Smooth muscle cell of the brain vasculature (primary cell): ENCODE measurements at regions not wholly inside any gene's neighbourhood (a gene's known extent, or its start where the extent isn't known, plus 50 kb on each side); places are given as distances from the start of the nearest gene placed in this dataset.
A peak's percentile ranks its signal among the peaks of the same experiment; 100 is the strongest.
"Not testable (repeated sequence)": the region's sequence is repeated elsewhere in the genome, so short reads cannot be mapped to it uniquely, and the experiment has no call there.

Experiments used
- DNase-seq: peaks from one replicate; pipeline ENCODE4 v3.0.0-alpha.2; 2012; ENCODE audit warnings: low read depth, low spot score

DNA sequence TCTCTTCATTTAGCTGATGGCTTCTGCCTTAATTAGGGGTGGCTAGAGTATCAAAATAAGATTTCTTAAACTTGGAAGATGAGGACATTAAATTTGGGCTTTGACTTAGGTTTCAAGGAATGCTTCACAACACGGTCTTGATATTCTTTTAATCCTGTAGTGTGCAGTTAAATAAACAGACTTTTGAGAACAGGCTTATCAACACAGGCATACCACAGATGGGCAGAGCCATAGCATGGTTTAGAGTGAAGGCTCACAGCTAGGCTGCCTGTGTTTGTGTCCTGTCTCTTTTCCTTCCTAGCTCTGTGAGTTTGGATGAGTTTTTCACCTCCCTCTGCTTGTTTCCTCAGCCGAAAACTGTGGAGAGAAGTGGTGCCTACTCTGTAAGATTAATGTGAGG is 102.3 kb upstream of the IPO9 start:
- no peak for DNase-seq

DNA sequence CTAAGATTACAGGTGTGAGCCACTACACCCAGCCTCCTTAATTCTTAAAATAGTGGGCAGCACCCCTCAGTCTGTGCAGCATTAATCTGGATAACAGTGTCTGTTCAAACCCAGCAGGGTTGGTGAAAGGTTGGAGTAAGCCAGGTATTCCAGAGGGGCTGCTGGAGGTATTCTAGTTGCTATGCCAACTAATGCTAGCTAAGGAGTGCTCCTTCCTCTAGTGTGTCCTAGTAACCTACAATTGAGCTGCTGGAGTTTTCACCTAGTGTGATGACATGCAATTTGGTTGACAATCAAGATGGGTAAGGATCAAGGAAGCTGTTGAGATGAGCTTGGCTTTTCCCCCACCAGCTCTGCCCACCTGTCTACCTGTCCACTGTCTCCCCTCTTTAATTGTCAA is 100.2 kb upstream of the IPO9 start:
- DNase-seq: no peak

DNA sequence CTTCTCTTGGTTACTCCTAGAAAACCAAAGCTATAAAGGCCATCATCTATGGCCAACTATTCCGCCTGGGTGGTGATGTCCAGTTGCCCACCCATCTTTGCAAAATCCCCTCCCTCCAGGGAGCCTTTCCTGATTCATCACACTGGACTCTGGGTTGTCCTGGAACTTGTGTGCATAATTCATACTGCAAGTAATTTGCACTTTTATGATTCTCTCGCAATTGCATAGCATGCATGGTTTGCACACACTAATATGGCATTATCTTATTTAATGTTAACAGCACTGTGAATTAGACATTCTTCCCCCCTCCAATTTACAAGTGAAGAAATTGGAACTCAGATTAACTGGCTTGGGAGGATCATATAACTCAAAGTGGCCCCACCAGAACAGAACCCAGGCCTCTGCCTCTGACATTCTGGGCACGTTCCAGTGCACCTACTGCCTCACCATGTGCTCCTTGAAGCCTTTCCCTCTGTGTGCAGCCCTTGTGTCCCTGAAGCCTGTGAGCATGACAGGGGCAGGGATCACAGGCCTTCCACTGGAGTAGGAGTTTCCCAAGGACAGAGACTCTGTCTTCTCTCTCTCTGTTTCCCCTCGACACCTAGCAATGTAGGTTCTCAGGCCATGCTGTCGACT is 98.9 kb upstream of the IPO9 start:
- no peak for DNase-seq

DNA sequence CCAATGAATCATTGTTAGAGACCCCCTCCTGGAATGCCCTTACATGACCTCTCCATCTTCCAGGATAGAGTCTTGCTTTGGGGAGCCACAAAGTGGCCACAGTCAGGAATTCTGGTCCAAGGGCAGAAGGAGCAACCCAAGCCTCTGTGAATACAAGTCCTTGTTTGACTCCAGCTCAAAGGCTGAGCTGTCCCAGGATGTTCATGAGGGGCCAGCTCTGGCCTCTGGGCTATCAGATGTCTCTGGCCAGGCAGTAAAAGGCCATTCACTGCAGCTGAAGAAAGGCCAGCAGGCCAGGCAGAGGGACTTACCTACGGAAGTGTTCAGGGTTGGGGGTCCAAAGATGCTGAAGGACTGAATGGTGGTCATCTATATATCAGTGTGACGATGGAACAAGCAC is 98.3 kb upstream of the IPO9 start:
- no peak for DNase-seq

DNA sequence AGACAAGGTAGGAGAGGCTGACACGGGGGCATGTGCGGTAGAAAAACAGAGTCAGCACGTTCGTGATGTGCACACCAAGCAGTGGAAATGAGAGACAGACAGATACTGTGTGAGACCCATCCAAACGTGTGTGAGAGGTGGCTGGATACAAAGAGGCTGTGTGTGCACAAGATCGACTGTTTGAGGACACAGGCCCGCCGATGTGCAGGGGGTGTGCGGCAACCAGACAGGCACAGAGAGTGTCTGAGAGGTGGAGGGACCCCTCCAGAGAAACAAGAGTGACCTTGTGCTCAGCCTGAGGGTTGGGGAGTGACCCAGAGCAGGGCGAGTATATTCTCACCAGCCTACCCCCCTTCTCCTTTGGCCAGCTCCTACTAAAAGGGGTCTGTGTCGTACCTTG is 97.8 kb upstream of the IPO9 start:
- DNase-seq: no peak

DNA sequence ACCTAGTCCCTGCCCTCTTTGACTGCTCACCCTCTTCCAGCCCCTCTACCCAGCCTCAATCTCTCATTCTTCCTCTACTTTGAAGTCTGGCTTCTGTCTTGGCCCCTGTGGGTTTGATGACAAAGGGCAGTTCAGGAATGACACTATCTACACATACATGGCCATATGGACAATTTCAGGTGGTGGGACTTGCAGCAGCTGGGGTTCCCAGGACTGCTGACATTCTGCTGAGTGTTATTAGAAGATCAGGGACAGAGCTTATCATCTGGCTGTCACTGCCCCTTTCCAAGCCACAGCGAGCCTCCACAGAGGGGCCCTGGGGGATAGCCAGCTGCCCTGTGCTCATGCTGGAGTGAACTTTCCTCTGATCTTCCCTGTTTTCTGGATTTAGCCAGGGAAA is 97.4 kb upstream of the IPO9 start:
- no peak for DNase-seq

DNA sequence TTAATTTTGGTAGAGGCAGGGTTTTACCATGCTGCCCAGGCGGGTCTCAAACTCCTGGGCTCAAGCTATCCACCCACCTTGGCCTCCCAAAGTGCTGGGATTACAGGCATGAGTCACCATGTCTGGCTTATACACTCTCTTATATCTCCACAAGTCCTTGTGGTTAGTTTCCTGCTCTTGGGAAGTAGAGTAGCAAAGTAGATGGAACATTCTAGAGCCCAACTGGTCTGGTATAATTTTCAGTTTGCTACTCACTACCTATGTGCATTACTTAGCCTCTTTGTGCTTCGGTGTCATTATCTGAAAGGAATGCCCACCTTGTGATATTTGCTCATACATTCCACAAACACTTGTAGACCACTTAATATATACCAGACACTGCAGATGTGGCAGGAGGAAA is 96.6 kb upstream of the IPO9 start:
- DNase-seq: no peak

DNA sequence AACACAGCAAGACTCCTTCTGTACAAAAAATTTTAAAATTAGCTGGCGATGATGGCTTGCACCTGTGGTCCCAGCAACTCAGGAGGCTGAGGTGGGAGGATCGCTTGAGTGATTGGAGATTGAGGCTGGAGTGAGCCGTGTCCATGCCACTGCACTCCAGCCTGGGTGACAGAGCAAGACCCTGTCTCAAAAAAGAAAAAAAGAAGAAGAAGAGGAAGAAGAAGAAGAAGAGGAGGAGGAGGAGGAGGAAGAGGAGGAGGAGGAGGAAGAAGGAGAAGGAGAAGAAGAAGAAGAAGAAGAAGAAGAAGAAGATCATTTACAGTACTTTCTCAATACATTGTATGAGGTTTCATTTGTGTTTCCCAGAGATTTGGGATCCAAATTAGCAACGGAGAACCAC is 94.7 kb upstream of the IPO9 start:
- DNase-seq: not testable (repeated sequence)

DNA sequence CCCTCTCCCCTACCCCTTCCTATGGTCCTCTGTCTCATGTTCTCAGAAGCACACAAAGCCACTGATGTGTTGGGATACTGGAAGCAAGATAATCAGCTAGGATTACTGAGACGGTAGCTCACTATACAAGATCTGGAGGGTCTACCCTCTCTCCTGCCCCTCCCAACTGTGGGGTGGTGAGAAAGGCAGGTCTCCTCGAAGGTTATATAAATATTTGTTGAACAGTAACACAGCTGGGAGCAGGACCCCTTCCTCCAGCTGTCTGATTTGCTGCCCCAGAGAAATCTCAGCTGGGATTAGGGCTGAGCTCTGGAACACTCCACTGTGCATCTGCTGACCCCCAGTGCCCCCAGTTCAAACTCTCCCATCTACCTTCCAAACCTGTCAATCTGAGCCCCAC is 94.2 kb upstream of the IPO9 start:
- no peak for DNase-seq

DNA sequence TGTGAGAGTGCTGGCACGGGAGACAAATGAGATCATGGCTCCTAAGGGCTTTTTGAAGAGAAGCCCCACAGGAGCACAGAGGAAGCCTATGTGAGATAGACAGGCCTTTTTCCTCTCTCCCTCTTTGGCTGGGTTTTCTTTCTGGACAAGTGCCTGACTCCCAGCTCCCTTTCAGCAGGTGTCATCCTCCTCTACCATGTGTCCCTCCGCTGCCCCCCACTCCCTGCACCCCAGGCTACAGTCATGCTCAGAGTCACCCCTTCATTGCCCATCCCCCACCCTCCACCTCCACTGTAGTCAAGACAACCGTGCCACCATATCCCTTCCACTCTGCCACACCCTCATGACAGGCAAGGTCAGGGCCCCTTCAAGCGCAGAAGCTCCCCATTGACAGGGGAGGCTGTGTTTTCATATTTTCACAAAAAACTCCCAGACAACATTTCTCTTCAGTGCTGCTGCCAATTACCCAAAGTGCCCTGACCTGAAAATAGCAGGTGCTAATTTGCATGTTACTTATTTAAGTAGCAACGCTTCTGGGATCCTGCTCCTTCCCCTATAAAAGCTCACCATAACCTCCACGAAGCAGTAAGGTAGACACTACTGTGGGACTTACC is 92.1 kb upstream of the IPO9 start:
- no peak for DNase-seq

DNA sequence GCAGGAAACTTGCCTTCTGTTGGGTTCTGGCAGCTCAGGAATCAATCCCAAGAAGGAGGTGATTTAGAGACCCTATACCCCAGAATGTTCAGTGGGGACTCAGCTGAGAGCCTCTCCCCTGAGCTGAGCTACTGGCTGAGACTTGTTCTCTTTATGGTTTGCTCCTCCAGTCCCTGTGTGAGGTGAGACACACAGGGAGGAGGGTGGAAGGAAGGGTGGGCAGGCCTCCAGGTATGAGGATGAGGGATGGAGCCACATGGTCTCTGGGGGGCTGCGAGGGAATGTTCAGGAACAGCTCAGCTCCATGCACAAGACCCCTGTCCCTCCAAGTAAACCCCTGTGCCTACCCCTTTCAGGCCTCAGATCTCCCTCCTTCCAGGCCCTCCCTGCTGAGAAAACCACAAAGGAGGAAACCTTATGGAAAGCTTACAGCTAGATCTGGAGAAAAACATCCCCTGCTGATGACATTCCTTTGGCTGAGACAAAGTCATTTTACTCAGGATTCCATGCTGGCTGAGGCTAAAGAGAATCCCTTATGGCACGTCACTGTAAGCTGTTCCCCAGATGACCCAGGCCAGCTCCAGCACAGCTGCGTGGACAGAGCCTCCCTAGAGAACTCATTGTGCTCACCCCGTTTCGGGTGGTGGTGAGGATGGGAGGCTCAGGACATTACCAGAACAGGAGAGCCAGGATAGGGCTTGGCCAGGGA is 91.5 kb upstream of the IPO9 start:
- DNase-seq: peak; percentile 94

DNA sequence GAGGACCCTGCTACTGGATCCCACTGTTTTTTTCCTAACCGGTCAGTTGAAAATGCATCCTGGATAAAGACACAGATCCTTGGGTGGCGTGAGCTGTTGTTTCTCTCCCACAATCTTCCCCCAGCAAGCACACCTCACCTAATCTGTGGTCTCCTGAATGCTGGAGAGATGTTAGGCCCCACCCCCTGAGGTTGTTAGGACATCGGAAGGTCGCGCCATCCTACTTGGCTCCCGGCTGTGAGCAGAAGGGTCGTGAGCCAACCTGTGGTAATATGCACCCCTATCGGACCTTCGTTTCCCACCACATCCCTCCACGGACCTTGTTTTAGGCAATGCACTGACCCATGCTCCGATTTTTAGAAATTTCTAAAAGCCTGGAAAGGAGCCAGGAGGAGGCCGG is 89.9 kb upstream of the IPO9 start:
- no peak for DNase-seq

DNA sequence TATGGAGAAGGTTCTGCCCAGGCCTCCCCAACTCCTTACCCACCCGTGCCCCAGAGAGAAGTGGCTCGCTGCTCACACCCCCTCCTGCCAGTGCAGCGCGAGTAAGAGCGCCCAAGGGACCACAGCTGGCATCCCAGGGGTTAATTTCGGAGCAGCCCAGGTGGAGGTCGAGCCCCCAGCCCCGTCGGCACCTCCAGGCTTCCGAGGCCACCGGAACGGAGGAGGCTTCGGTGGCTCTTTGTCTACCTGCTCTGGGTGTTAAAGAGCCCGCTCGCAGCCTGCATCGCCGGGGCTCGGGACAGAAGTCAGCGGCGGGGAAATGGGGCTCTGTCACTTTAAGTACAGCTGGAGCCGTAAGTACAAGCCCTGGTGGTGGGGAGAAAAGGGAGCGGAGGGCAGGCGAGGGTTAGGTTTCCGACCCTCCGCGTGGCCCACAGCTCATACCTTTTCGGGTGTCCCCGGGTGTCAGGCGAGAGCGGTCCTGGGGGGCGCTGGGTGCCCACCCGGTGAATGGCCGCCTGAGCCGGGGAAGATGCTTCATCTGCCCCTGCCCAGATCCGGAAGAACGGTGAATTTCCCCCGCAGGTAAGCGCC is 89.4 kb upstream of the IPO9 start:
- no peak for DNase-seq

DNA sequence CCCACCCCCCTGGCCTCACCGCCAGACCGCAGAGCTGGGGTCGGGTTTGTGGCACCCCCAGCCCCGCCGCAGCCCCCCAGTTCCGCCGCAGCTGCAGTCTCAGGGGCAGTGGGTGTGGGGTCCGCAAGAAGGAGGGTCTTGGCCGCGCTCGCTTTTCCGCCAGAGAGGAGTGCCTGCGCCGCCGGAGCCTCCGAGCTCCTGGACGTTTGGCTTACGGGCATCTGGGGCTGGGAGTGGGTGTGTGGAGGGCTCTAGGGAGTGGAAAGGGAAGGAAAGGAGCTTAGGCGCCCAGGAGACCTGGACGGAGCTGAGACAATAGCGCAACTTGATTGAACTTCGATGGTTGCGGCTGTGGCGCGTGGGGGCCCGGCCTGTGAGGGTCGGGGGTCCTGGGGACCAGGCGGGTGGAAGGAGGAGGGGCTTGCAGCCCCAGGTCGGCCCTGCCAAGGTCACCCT is 88.8 kb upstream of the IPO9 start:
- no peak for DNase-seq

DNA sequence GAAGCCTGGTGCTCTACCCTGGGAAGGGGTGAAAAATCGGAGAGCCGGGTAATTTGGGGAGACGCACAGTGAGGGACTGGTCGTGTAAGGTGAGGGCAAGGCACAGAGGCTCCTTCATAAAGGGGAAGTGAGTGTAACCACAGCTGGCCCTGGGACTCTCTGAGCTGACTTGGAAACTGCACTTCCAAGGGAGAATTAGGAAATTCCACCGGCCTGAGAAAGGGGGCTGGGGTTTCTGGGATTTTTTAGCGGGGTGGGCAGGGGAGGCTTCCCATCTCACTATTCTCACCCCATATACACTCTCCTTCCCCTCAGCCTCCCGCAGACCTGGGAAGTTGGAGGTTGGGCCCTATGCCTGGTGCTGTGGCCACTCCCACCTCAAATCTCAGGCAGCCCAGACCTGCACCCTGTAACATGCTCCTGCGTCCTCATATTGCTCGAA is 88.3 kb upstream of the IPO9 start:
- DNase-seq: no peak

DNA sequence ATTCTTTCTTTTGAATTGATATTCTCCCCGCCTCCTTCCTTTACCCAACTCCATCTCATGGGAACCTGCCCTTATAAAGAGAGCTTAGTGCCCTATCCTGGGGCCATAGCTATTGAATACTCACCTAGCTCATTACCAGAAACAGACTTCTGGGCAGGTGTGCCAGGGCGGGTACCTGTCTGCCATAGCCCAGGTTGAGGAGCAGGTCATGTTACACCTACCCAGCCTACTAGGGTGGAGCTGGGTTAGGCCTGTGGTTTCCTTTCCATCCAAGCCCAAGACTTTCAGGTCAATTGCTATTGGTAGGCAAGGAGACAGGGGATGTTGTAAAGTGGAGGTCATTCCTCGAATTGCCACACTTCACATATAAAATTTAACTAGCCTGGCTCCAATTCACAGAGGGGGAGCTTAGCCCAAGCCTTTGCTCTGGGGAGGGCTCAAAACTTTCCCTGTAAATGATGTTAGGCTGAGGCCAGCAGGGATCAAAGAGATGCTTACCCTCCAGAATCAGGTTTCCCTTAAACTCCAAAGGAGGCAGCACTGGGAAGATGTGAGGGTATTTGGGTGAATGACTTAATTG is 87.1 kb upstream of the IPO9 start:
- no peak for DNase-seq

DNA sequence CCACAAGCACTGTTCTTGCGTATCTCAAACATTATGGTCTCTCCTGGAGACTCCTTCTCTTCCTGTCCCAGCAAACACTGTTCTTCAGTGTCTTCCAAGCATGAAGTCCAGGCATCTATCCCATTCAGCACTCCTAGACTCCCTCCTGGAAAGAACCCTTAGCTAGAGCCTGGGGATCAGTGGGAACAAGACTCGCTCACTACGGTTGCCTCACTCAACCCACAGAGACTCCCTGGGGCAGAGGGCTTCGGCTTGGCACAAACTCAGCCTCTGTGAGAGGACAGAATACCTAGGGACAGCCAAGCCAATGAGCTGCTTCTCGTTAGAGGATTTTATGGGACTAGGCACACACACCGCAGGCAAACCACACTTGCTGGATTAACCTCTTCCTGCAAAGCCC is 86.5 kb upstream of the IPO9 start:
- DNase-seq: no peak

DNA sequence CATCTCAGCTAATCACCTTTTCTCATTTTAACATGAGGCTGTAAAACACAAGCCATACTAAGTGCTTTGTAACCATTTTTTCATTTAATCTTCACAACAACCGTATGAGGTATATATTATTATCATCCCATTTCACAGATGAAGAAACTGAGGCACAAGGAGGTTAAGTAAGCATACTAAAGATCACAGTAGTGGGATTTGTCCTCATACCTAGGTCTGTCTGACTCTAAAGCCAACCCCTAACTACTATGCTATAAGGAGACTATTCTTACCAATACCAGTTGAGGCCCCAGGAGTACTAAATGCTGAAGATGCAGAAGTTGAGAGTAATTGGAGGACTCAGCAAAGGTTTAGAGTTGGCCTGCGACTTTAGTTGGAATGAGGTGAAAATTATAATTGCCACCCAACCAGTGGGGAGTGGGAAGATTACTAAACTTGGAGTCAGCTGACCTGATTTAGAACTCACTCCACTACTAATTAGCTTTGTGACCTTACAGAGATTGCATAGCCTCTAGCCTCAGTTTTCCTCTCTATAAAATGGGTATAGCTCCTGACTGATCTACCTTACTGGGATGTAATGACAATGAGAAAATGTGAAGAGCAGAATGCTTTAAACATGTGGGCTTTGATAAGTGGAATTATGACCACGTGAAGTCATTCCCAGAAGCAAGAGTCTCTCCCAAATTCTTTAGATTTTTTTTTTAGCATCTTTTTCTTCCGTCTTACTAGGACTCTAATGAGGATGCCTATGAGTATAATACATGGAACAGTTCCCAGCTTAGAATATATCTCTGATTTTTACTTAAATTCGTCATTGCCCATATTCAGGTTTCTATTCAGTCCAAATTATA is 85.8 kb upstream of the IPO9 start:
- no peak for DNase-seq

DNA sequence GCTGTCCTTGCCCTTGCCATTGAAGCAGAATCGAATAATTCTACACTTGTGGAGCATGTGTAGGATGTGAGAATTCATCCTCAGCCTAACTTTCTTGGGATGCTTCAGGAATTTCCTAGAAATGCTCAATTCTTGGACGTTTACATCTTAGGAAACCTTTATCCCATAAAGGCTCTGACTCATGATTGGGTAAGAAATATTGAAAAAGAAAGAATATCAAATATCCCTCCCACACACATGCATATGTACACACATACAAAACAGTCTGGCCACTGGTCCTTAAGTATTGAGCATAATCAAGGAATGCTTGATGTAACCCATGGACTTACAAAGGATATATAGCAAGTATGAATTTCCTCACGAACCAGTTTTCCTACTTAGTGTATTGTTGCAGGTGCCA is 83.9 kb upstream of the IPO9 start:
- no peak for DNase-seq

DNA sequence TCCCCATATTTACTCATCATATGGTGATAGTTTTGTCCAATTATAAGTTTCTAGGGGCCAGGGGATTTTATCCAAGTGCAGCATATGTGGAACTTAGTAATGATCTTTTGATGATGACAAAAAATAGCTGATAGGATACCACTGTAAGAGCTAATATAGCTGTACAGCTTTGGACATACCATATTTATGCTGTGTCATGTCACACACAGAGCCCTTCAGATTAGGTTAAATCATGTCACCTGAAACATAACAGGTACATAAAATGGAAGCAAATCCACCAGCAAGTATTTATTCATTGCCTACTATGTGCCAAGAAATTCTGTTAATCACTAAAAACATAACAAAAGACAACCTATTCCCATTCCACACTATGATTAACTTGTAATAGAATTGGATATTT is 82.8 kb upstream of the IPO9 start:
- DNase-seq: no peak

DNA sequence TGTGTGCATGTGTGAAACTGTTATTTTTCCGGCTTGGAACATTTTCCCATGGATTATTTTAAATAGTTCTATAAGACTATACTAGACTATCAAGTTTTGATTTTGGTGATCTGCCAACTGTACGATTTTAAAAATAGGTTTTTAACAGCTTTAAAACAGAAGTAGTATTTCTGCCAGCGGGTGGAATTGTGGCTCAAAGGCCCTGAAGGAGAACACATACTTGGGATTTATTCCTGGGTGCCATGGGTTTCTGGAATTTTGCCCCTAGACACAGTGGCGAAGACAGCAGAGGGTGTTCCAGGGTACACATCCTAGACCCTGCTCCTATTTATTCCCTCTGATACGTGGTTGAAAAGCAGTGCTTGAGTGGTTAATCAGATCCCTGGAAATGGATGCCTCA is 81.7 kb upstream of the IPO9 start:
- DNase-seq: no peak

DNA sequence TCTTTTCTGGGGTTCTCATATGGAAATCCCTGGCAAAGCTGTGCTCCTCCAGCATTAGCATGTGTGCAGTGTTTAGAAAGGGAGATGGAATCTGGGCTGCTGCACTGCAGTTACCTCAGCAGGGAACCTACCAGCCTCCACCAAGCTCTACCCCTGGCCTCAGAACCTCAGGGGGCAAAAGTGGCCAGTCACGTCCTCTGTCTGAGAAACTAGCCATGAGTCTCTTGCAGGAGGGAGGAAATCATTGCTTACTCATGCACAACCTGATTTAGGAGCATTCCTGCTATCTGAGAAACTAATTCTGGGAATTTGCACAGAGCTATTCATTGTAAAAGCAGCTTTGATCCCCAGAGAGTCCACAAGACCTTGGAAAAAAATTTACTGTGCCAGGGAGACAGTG is 80.6 kb upstream of the IPO9 start:
- peak; percentile 68 for DNase-seq
